Epithelial cell of proximal tubule (primary cell): ENCODE measurements at regions not wholly inside any gene's neighbourhood (a gene's known extent, or its start where the extent isn't known, plus 50 kb on each side); places are given as distances from the start of the nearest gene placed in this dataset.
A peak's percentile ranks its signal among the peaks of the same experiment; 100 is the strongest.
"Not testable (repeated sequence)": the region's sequence is repeated elsewhere in the genome, so short reads cannot be mapped to it uniquely, and the experiment has no call there.

Source experiments
- DNase-seq: peaks from one replicate; pipeline ENCODE4 v3.0.0-alpha.2; 2011; ENCODE audit warnings: low read depth
- H3K4me3 ChIP-seq: 2 replicates; pipeline ENCODE4 v1.5.1; 2011; ENCODE audit warnings: low read depth, mild to moderate bottlenecking, low read length
- TF ChIP-seq, protein P1 (sequence below): conservative IDR thresholded peaks from 2 replicates; pipeline ENCODE4 v1.5.1; 2012; ENCODE audit warnings: low read depth, mild to moderate bottlenecking, low read length

- no peak for DNase-seq
- no peak overlapping the region for H3K4me3 ChIP-seq
- TF ChIP-seq, protein P1, sequence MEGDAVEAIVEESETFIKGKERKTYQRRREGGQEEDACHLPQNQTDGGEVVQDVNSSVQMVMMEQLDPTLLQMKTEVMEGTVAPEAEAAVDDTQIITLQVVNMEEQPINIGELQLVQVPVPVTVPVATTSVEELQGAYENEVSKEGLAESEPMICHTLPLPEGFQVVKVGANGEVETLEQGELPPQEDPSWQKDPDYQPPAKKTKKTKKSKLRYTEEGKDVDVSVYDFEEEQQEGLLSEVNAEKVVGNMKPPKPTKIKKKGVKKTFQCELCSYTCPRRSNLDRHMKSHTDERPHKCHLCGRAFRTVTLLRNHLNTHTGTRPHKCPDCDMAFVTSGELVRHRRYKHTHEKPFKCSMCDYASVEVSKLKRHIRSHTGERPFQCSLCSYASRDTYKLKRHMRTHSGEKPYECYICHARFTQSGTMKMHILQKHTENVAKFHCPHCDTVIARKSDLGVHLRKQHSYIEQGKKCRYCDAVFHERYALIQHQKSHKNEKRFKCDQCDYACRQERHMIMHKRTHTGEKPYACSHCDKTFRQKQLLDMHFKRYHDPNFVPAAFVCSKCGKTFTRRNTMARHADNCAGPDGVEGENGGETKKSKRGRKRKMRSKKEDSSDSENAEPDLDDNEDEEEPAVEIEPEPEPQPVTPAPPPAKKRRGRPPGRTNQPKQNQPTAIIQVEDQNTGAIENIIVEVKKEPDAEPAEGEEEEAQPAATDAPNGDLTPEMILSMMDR = no peak
Observed at GRCh38 chr5:166716856-166717492, 1574.5 kb upstream of the WWC1 start.

DNA sequence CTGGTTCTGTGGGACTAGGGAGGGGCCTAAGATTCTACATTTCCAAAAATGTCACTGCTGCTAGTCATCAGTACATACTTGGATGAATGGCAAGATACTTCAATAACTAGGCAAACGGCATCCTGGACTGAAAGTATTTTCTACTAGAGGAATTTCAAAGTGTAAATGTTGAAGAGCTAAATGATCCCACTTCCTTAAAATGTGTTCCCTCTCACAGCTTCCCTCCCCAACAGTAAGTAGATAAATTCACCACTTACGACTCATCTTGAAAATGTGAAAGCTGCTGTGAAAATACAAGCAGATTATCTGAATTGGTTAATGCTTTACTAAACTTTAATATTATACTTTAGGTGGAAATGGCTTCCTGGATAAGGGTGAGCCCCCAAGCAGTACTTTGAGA, 1571.5 kb upstream of the WWC1 start:
- no peak for DNase-seq
- TF ChIP-seq, protein P1 = no peak
- H3K4me3 ChIP-seq = no peak overlapping the region

- DNase-seq = peak; percentile 81
- no peak overlapping the region for H3K4me3 ChIP-seq
- TF ChIP-seq, protein P1 = no peak
Observed at GRCh38 chr5:166722939-166723338, 1568.5 kb upstream of the WWC1 start.

GRCh38 chr5:166724284-166724683, 1567.2 kb upstream of the WWC1 start:
- H3K4me3 ChIP-seq = no peak overlapping the region
- TF ChIP-seq, protein P1 = no peak
- no peak for DNase-seq

- no peak for DNase-seq
- TF ChIP-seq, protein P1 = no peak
- no peak overlapping the region for H3K4me3 ChIP-seq
Observed at GRCh38 chr5:166725593-166725992, 1565.9 kb upstream of the WWC1 start.

GRCh38 chr5:166726406-166726805, 1565.0 kb upstream of the WWC1 start:
- H3K4me3 ChIP-seq = no peak overlapping the region
- DNase-seq = no peak
- TF ChIP-seq, protein P1 = no peak

- not testable (repeated sequence) for H3K4me3 ChIP-seq, DNase-seq
Observed at GRCh38 chr5:166742951-166743350, 1548.5 kb upstream of the WWC1 start.
